Liver (tissue), 8 donors: ENCODE measurements at regions not wholly inside any gene's neighbourhood (a gene's known extent, or its start where the extent isn't known, plus 50 kb on each side); places are given as distances from the start of the nearest gene placed in this dataset.

Experiments used
- DNase-seq: peaks from one replicate; pipeline ENCODE4 v3.0.0-alpha.2; 2017; ENCODE audit warnings: low spot score
- H3K27ac ChIP-seq, 2 donors: one replicate each; pipeline ENCODE4 v1.7.0; 2013; ENCODE audit warnings: inconsistent platforms in 2 of 2, low read length in 2 of 2, control low read depth in 1 of 2, low read depth in 1 of 2, mild to moderate bottlenecking in 1 of 2
- H3K27me3 ChIP-seq, 4 donors: one replicate each; pipeline versions ENCODE4 v1.6.1 to v1.7.0; 2013; ENCODE audit warnings: low read length in 3 of 4, inconsistent platforms in 1 of 4, mild to moderate bottlenecking in 1 of 4, moderate library complexity in 1 of 4; ENCODE audit not compliant: control insufficient read depth in 4 of 4, insufficient read depth in 4 of 4
- H3K36me3 ChIP-seq, 4 donors: one replicate each; pipeline versions ENCODE4 v1.6.1 to v1.7.0; 2013; ENCODE audit warnings: low read length in 3 of 4, mild to moderate bottlenecking in 3 of 4, low read depth in 1 of 4, moderate library complexity in 1 of 4; ENCODE audit not compliant: control insufficient read depth in 4 of 4, insufficient read depth in 3 of 4
- H3K4me1 ChIP-seq, 4 donors: one replicate each; pipeline versions ENCODE4 v1.6.1 to v1.7.0; 2013; ENCODE audit warnings: low read length in 3 of 4, mild to moderate bottlenecking in 3 of 4, moderate library complexity in 1 of 4; ENCODE audit not compliant: control insufficient read depth in 4 of 4, insufficient read depth in 4 of 4
- H3K4me3 ChIP-seq, 3 donors: one replicate each; pipeline versions ENCODE4 v1.6.1 to v1.7.0; 2013; ENCODE audit warnings: low read length in 3 of 3, control low read depth in 1 of 3, low read depth in 1 of 3, mild to moderate bottlenecking in 1 of 3
- H3K9ac ChIP-seq, 2 donors: one replicate each; pipeline ENCODE4 v1.7.0; 2013; ENCODE audit warnings: low read length in 2 of 2, mild to moderate bottlenecking in 2 of 2, moderate library complexity in 2 of 2, control low read depth in 1 of 2, low read depth in 1 of 2
- H3K9me3 ChIP-seq, 4 donors: one replicate each; pipeline versions ENCODE4 v1.6.1 to v1.7.0; 2013; ENCODE audit warnings: low read length in 3 of 4; ENCODE audit not compliant: control insufficient read depth in 4 of 4
- ATF3 ChIP-seq: IDR thresholded peaks from 2 replicates; pipeline ENCODE4 v1.6.1; 2016; ENCODE audit warnings: antibody characterized with exemption
- CTCF ChIP-seq: fragments of 150-350 bp; IDR thresholded peaks from 2 replicates; pipeline ENCODE4 v1.5.1; 2017; ENCODE audit warnings: improper control_type of control experiment, low read depth, low read length; ENCODE audit not compliant: missing input control
- EGR1 ChIP-seq, 2 donors: IDR thresholded peaks; 2 replicates each; pipeline ENCODE4 v1.6.1; 2016 to 2018; ENCODE audit warnings: antibody characterized with exemption in 2 of 2, low read depth in 2 of 2
- FOXA1 ChIP-seq: IDR thresholded peaks from 2 replicates; pipeline ENCODE4 v1.6.1; 2016; ENCODE audit warnings: antibody characterized with exemption
- FOXA2 ChIP-seq: IDR thresholded peaks from 2 replicates; pipeline ENCODE4 v1.6.1; 2016; ENCODE audit warnings: antibody characterized with exemption
- GABPA ChIP-seq, 2 donors: IDR thresholded peaks in 1 of 2; conservative IDR thresholded peaks in 1 of 2; 2 replicates each; pipeline ENCODE4 v1.6.1; 2016; ENCODE audit warnings: antibody characterized with exemption in 2 of 2, mild to moderate bottlenecking in 1 of 2, moderate library complexity in 1 of 2
- HNF4A ChIP-seq, 2 donors: conservative IDR thresholded peaks; 2 replicates each; pipeline ENCODE4 v1.6.1; 2016; ENCODE audit warnings: antibody characterized with exemption in 2 of 2, mild to moderate bottlenecking in 2 of 2
- HNF4G ChIP-seq: IDR thresholded peaks from 2 replicates; pipeline ENCODE4 v1.6.1; 2016; ENCODE audit warnings: antibody characterized with exemption
- JUND ChIP-seq, 2 donors: IDR thresholded peaks; 2 replicates each; pipeline ENCODE4 v1.6.1; 2016; ENCODE audit warnings: antibody characterized with exemption in 2 of 2
- MAX ChIP-seq: IDR thresholded peaks from 2 replicates; pipeline ENCODE4 v1.6.1; 2016; ENCODE audit warnings: antibody characterized with exemption
- NR2F2 ChIP-seq: IDR thresholded peaks from 2 replicates; pipeline ENCODE4 v1.6.1; 2016; ENCODE audit warnings: antibody characterized with exemption
- RAD21 ChIP-seq, 2 donors: IDR thresholded peaks; 2 replicates each; pipeline ENCODE4 v1.6.1; 2016; ENCODE audit warnings: antibody characterized with exemption in 2 of 2, mild to moderate bottlenecking in 2 of 2
- REST ChIP-seq: IDR thresholded peaks from 2 replicates; pipeline ENCODE4 v1.6.1; 2016; ENCODE audit warnings: antibody characterized with exemption, mild to moderate bottlenecking
- RXRA ChIP-seq, 2 donors: IDR thresholded peaks; 2 replicates each; pipeline ENCODE4 v1.6.1; 2017 to 2018; ENCODE audit warnings: antibody characterized with exemption in 2 of 2, mild to moderate bottlenecking in 1 of 2
- SP1 ChIP-seq: IDR thresholded peaks from 2 replicates; pipeline ENCODE4 v1.6.1; 2018; ENCODE audit warnings: antibody characterized with exemption, mild to moderate bottlenecking
- TAF1 ChIP-seq: conservative IDR thresholded peaks from 2 replicates; pipeline ENCODE4 v1.6.1; 2016; ENCODE audit warnings: antibody characterized with exemption, mild to moderate bottlenecking
- YY1 ChIP-seq: IDR thresholded peaks from 2 replicates; pipeline ENCODE4 v1.6.1; 2016; ENCODE audit warnings: antibody characterized with exemption, mild to moderate bottlenecking
- ZBTB33 ChIP-seq: IDR thresholded peaks from 2 replicates; pipeline ENCODE4 v1.6.1; 2016; ENCODE audit warnings: antibody characterized with exemption
- WGBS: extraction: QIAGEN DNeasy Blood & Tissue Kit; methylation state at CpG from one replicate; pipeline ENCODE4 v1.1.7; 2013; 5-methylcytosine and 5-hydroxymethylcytosine counted together
- donor health status: healthy.
- donor health status: healthy.
- donor health status: healthy.
- donor health status: healthy.
- donor health status: healthy.

GRCh38 chr5:110087829-110088228 lies 398.1 kb downstream of the MAN2A1 start:
- Histone ChIP-seq H3K4me3 (no peak overlapping the region), H3K4me1 (peaks cover 0 to 18% (median 6%) of the 10 kb centered on the region in 4 donors), H3K36me3 (no peaks in the 10 kb centered on the region), H3K9ac (no peak overlapping the region), H3K27me3 (no peaks in the 10 kb centered on the region), H3K9me3 (no peaks in the 10 kb centered on the region), H3K27ac (peak overlapping the region in 1 of 2 donors; percentile 63)
- TF ChIP-seq GABPA (IDR thresholded peaks at IDR 0.05 in 1 of 2, conservative IDR thresholded peaks at IDR 0.05 in 1 of 2): no peak
- TF ChIP-seq EGR1 (IDR thresholded peaks at IDR 0.05; ENCODE audit: low read depth in 2 of 2): no peak
- TF ChIP-seq FOXA2: no peak
- peak; percentile 33 for TF ChIP-seq ATF3
- peak in 1 of 2 donors; percentile 49 for TF ChIP-seq JUND (IDR thresholded peaks at IDR 0.05)
- TF ChIP-seq HNF4A (conservative IDR thresholded peaks at IDR 0.05): peak; percentile 60 to 73
- TF ChIP-seq HNF4G: peak; percentile 12
- peak; percentile 57 to 69 for TF ChIP-seq RXRA (IDR thresholded peaks at IDR 0.05)
- TF ChIP-seq CTCF: no peak
- peak; percentile 78 for TF ChIP-seq ZBTB33
- no peak for TF ChIP-seq TAF1
- peak; percentile 33 for TF ChIP-seq REST
- peak; percentile 29 for TF ChIP-seq MAX
- TF ChIP-seq NR2F2: no peak
- TF ChIP-seq RAD21 (IDR thresholded peaks at IDR 0.05): peak; percentile 44 to 45
- TF ChIP-seq SP1: peak; percentile 39
- TF ChIP-seq YY1: peak; percentile 61
- TF ChIP-seq FOXA1: no peak
- 29% methylated on average over 7 of the region's 7 CpGs for WGBS
- no peak for DNase-seq
